ENCODE measurements at regions not wholly inside any gene's neighbourhood (a gene's known extent, or its start where the extent isn't known, plus 50 kb on each side); places are given as distances from the start of the nearest gene placed in this dataset.

DNA sequence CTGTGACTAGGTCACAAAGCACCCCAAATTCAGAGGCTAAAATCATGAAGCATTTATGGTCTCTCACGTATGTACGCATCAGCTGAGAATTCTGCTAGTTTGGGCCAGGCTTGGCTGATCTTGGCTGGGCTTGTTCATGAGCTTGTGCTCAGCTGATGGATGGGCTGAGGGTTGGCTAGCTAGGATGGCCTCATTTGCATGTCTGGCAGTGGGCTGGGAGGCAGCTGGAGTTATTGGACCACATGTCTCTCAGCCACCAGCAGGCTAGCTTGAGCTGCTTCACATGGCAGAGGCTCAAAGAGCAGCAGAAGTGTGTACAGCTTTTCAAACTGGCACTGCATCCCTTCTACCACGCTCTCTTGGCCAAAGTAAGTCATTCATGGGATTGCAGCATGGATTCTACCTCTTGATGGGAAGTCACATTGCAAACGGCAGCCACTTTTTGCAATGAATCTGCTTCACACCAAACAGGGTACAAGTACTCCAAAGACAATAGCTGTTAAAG lies 770.3 kb downstream of the TYW1 start:
- H3K9me3 ChIP-seq (ENCODE audit: control insufficient read depth, insufficient read depth, low read depth, low read length): no peaks in the 10 kb centered on the region
- no peaks in the 10 kb centered on the region for H3K4me1 ChIP-seq (ENCODE audit: control insufficient read depth, extremely low read depth, insufficient read depth, low read length)
- H3K27me3 ChIP-seq (ENCODE audit: control insufficient read depth, insufficient read depth, low read length): no peaks in the 10 kb centered on the region
- H3K27ac ChIP-seq (ENCODE audit: insufficient read depth, low read length): no peak overlapping the region
- no peaks in the 10 kb centered on the region for H3K79me2 ChIP-seq (ENCODE audit: control insufficient read depth, insufficient read depth, low read length)
- no peaks in the 10 kb centered on the region for H4K20me1 ChIP-seq (ENCODE audit: control insufficient read depth, extremely low read depth, insufficient read depth, low read length)
- no peak overlapping the region for H3K9ac ChIP-seq (ENCODE audit: insufficient read depth, low read length)
- H3K4me3 ChIP-seq (replicated peaks in 1 of 4; ENCODE audit: control extremely low read depth in 1 of 4, insufficient read depth in 1 of 4, low read depth in 3 of 4, low read length in 4 of 4): no peak overlapping the region
- H3K4me2 ChIP-seq (ENCODE audit: extremely low read depth, insufficient read depth, low read length): no peak overlapping the region
- H2AFZ ChIP-seq (ENCODE audit: low read length): no peak overlapping the region
- DNase-seq (ENCODE audit: low read depth in 2 of 2): no peak
- TF ChIP-seq EZH2 (IDR thresholded peaks at IDR 0.05; ENCODE audit: low read length, missing control alignments) (no peak), CTCF (conservative IDR thresholded peaks at IDR 0.05 in 1 of 2, IDR thresholded peaks at IDR 0.05 in 1 of 2; ENCODE audit: low read depth in 1 of 2, low read length in 2 of 2) (no peak)
- no peaks in the 10 kb centered on the region for H3K36me3 ChIP-seq (ENCODE audit: control insufficient read depth, insufficient read depth, low read length)

DNA sequence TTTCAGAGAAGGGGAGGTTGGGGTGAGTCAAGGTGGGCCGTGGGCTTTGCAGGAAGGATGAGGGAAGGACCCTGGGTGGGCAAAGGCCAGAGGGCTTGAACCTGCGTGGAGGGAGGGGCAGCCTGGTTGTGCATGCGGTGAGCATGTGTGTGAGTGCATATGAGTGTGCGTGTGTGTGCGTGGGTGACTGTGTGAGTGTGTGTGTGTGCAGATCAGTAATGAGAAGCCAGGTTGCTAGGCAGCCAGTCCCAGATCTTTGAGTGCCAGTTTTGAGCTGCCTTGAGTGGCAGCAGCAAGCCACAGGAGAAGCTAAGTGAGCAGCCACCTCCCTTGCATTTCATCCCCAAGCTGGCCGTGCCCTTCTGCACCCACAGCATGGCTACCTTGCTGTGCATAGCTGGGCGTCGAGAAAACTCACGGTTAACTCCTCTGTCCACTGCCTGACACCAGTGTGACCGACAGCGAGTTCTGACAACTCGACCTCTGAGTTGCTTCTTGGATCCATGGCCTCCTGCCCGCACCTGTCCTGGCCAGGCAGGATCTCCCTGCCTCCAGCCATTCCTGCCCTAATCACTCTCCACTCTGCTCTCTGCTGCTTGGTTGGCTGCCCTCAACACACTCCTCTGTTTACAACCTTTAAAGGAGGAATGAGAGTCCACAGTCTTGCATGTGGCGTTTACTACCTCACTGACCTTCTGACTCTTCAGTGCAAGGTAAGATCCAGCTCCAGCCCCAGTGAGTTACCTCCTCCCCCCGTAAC lies 775.4 kb downstream of the TYW1 start:
- H3K4me3 ChIP-seq (replicated peaks in 1 of 4; ENCODE audit: control extremely low read depth in 1 of 4, insufficient read depth in 1 of 4, low read depth in 3 of 4, low read length in 4 of 4): no peak overlapping the region
- DNase-seq (ENCODE audit: low read depth in 2 of 2): no peak
- no peaks in the 10 kb centered on the region for H3K79me2 ChIP-seq (ENCODE audit: control insufficient read depth, insufficient read depth, low read length)
- H3K4me1 ChIP-seq (ENCODE audit: control insufficient read depth, extremely low read depth, insufficient read depth, low read length): no peaks in the 10 kb centered on the region
- H4K20me1 ChIP-seq (ENCODE audit: control insufficient read depth, extremely low read depth, insufficient read depth, low read length): no peaks in the 10 kb centered on the region
- H3K9me3 ChIP-seq (ENCODE audit: control insufficient read depth, insufficient read depth, low read depth, low read length): no peaks in the 10 kb centered on the region
- H3K4me2 ChIP-seq (ENCODE audit: extremely low read depth, insufficient read depth, low read length): no peak overlapping the region
- no peaks in the 10 kb centered on the region for H3K27me3 ChIP-seq (ENCODE audit: control insufficient read depth, insufficient read depth, low read length)
- no peak overlapping the region for H3K27ac ChIP-seq (ENCODE audit: insufficient read depth, low read length)
- H2AFZ ChIP-seq (ENCODE audit: low read length): no peak overlapping the region
- no peak for TF ChIP-seq EZH2 (IDR thresholded peaks at IDR 0.05; ENCODE audit: low read length, missing control alignments)
- TF ChIP-seq CTCF (conservative IDR thresholded peaks at IDR 0.05 in 1 of 2, IDR thresholded peaks at IDR 0.05 in 1 of 2; ENCODE audit: low read depth in 1 of 2, low read length in 2 of 2): no peak
- no peak overlapping the region for H3K9ac ChIP-seq (ENCODE audit: insufficient read depth, low read length)
- no peaks in the 10 kb centered on the region for H3K36me3 ChIP-seq (ENCODE audit: control insufficient read depth, insufficient read depth, low read length)

GRCh38 chr7:67773081-67773480 lies 776.4 kb downstream of the TYW1 start:
- no peaks in the 10 kb centered on the region for H3K36me3 ChIP-seq (ENCODE audit: control insufficient read depth, insufficient read depth, low read length)
- H2AFZ ChIP-seq (ENCODE audit: low read length): no peak overlapping the region
- no peaks in the 10 kb centered on the region for H3K4me1 ChIP-seq (ENCODE audit: control insufficient read depth, extremely low read depth, insufficient read depth, low read length)
- TF ChIP-seq EZH2 (IDR thresholded peaks at IDR 0.05; ENCODE audit: low read length, missing control alignments) (no peak), CTCF (conservative IDR thresholded peaks at IDR 0.05 in 1 of 2, IDR thresholded peaks at IDR 0.05 in 1 of 2; ENCODE audit: low read depth in 1 of 2, low read length in 2 of 2) (no peak)
- H3K79me2 ChIP-seq (ENCODE audit: control insufficient read depth, insufficient read depth, low read length): no peaks in the 10 kb centered on the region
- no peak for DNase-seq (ENCODE audit: low read depth in 2 of 2)
- no peak overlapping the region for H3K27ac ChIP-seq (ENCODE audit: insufficient read depth, low read length)
- H3K4me3 ChIP-seq (replicated peaks in 1 of 4; ENCODE audit: control extremely low read depth in 1 of 4, insufficient read depth in 1 of 4, low read depth in 3 of 4, low read length in 4 of 4): no peak overlapping the region
- no peaks in the 10 kb centered on the region for H3K27me3 ChIP-seq (ENCODE audit: control insufficient read depth, insufficient read depth, low read length)
- H3K9ac ChIP-seq (ENCODE audit: insufficient read depth, low read length): no peak overlapping the region
- H3K4me2 ChIP-seq (ENCODE audit: extremely low read depth, insufficient read depth, low read length): no peak overlapping the region
- H3K9me3 ChIP-seq (ENCODE audit: control insufficient read depth, insufficient read depth, low read depth, low read length): no peaks in the 10 kb centered on the region
- no peaks in the 10 kb centered on the region for H4K20me1 ChIP-seq (ENCODE audit: control insufficient read depth, extremely low read depth, insufficient read depth, low read length)

Data from fibroblast of lung (primary cell).